A549 (cell line): ENCODE measurements at regions not wholly inside any gene's neighbourhood (a gene's known extent, or its start where the extent isn't known, plus 50 kb on each side); places are given as distances from the start of the nearest gene placed in this dataset.
"Not testable (repeated sequence)": the region's sequence is repeated elsewhere in the genome, so short reads cannot be mapped to it uniquely, and the experiment has no call there.

Experiments
- ATAC-seq, 2 experiments: fragments of 200-7000 bp in 1 of 2; fragments of >200 bp in 1 of 2; cut with Nextera tagmentation in 1 of 2; cut with Tn5 transposase in 1 of 2; 3 replicates each; pipeline versions ENCODE4 v1.8.0 to v1.9.1; 2018 to 2020; ENCODE audit warnings: mild to moderate bottlenecking in 1 of 2, moderate library complexity in 1 of 2
- CTCF ChIA-PET: fragments of 300-600 bp; sonication (Branson Sonifier 250); formaldehyde crosslinking; extraction: SDS; loops from one replicate; lab custom pipeline; 2021; ENCODE audit warnings: antibody characterized with exemption, inconsistent platforms; lab: Yijun Ruan, JAX
- POLR2A ChIA-PET: fragments of 350-600 bp; formaldehyde crosslinking; extraction: SDS; loops from one replicate; lab custom pipeline; 2021; ENCODE audit warnings: antibody characterized with exemption, inconsistent platforms; lab: Yijun Ruan, JAX
- DNase-seq, 2 experiments: peaks; one replicate each; pipeline versions ENCODE4 v3.0.0 to v3.0.0-alpha.2; 2011 to 2016; ENCODE audit warnings: low read depth in 1 of 2, low spot score in 1 of 2
- FAIRE-seq: peaks from 2 replicates; lab custom pipeline; 2011; peaks lifted over from hg19 to GRCh38; lab: Jason Lieb, UNC
- H3K27ac ChIP-seq, 2 experiments: fragments of >200 bp; sonication (Bioruptor Twin); formaldehyde crosslinking; 3 replicates each; pipeline ENCODE4 v1.5.1; 2016 to 2017
- H3K4me1 ChIP-seq: fragments of >200 bp; sonication (Bioruptor Twin); formaldehyde crosslinking; 3 replicates; pipeline ENCODE4 v1.6.1; 2016
- H3K4me2 ChIP-seq: fragments of >200 bp; sonication (Bioruptor Twin); formaldehyde crosslinking; 3 replicates; pipeline ENCODE4 v1.6.1; 2016
- H3K4me3 ChIP-seq: fragments of >200 bp; sonication (Bioruptor Twin); formaldehyde crosslinking; 3 replicates; pipeline ENCODE4 v1.5.1; 2016
- H3K9me3 ChIP-seq: fragments of >200 bp; sonication (Bioruptor Twin); formaldehyde crosslinking; 3 replicates; pipeline ENCODE4 v1.6.1; 2016
- ATOH8 ChIP-seq: fragments of 250-450 bp; sonication (Bioruptor Pico); IDR thresholded peaks from 2 replicates; pipeline ENCODE4 v1.5.0; 2020; ENCODE audit warnings: low read depth, mild to moderate bottlenecking, moderate library complexity
- BHLHE40 ChIP-seq: IDR thresholded peaks from 2 replicates; pipeline ENCODE4 v1.6.1; 2012; ENCODE audit warnings: low read depth, low read length, inconsistent platforms
- CBX8 ChIP-seq: fragments of 200-600 bp; sonication (generic); IDR thresholded peaks from 2 replicates; pipeline ENCODE4 v1.6.1; 2016
- EHF ChIP-seq: fragments of 250-450 bp; sonication (Bioruptor Pico); IDR thresholded peaks from 2 replicates; pipeline ENCODE4 v1.5.0; 2020; ENCODE audit warnings: mild to moderate bottlenecking
- EP300 ChIP-seq, 2 experiments: fragments of >200 bp; sonication (Bioruptor Twin); formaldehyde crosslinking; IDR thresholded peaks; 2 replicates in 1 of 2; 3 replicates in 1 of 2; pipeline ENCODE4 v1.6.1; 2016 to 2017
- FOSB ChIP-seq: fragments of 250-450 bp; sonication (Bioruptor Pico); IDR thresholded peaks from 2 replicates; pipeline ENCODE4 v1.5.0; 2020; ENCODE audit warnings: mild to moderate bottlenecking, moderate library complexity
- HDAC2 ChIP-seq: fragments of 200-600 bp; sonication (generic); IDR thresholded peaks from 2 replicates; pipeline ENCODE4 v1.6.1; 2016
- HES2 ChIP-seq: fragments of >200 bp; sonication (Bioruptor Twin); formaldehyde crosslinking; IDR thresholded peaks from 2 replicates; pipeline ENCODE4 v1.6.1; 2016
- HOXA7 ChIP-seq: fragments of 250-450 bp; sonication (Bioruptor Pico); IDR thresholded peaks from 2 replicates; pipeline ENCODE4 v1.5.0; 2020; ENCODE audit warnings: mild to moderate bottlenecking, moderate library complexity
- JUN ChIP-seq, 2 experiments: fragments of >200 bp; sonication (Bioruptor Twin); formaldehyde crosslinking; IDR thresholded peaks; 2 replicates in 1 of 2; 3 replicates in 1 of 2; pipeline ENCODE4 v1.6.1; 2016 to 2017
- JUNB ChIP-seq: fragments of >200 bp; sonication (Bioruptor Twin); formaldehyde crosslinking; IDR thresholded peaks from 2 replicates; pipeline ENCODE4 v1.6.1; 2016
- MAFK ChIP-seq: fragments of 450-650 bp; IDR thresholded peaks from 2 replicates; pipeline ENCODE4 v1.6.1; 2014; ENCODE audit not compliant: partially characterized antibody
- MAX ChIP-seq: IDR thresholded peaks from 2 replicates; pipeline ENCODE4 v1.6.1; 2012
- MYC ChIP-seq: IDR thresholded peaks from 2 replicates; pipeline ENCODE4 v1.6.1; 2012; ENCODE audit warnings: mild to moderate bottlenecking, inconsistent platforms, low read length, improper control_type of control experiment, borderline replicate concordance
- NFE2L2 ChIP-seq: fragments of 150-350 bp; conservative IDR thresholded peaks from 2 replicates; pipeline ENCODE4 v1.6.1; 2014; ENCODE audit warnings: low read length
- PBX3 ChIP-seq: IDR thresholded peaks from 2 replicates; pipeline ENCODE4 v1.6.1; 2012
- PHF8 ChIP-seq: fragments of 200-600 bp; sonication (generic); IDR thresholded peaks from 2 replicates; pipeline ENCODE4 v1.6.1; 2016; ENCODE audit warnings: low read depth, mild to moderate bottlenecking, antibody characterized with exemption, moderate library complexity, borderline replicate concordance
- POLR2AphosphoS2 ChIP-seq: conservative IDR thresholded peaks from 2 replicates; pipeline ENCODE4 v1.6.1; 2012; ENCODE audit warnings: low read length, improper control_type of control experiment, inconsistent platforms
- RARB ChIP-seq: fragments of 250-450 bp; sonication (Bioruptor Pico); IDR thresholded peaks from 2 replicates; pipeline ENCODE4 v1.8.0; 2021; ENCODE audit warnings: mild to moderate bottlenecking, moderate library complexity
- REST ChIP-seq: fragments of 200-600 bp; sonication (generic); IDR thresholded peaks from 2 replicates; pipeline ENCODE4 v1.6.1; 2016; ENCODE audit warnings: antibody characterized with exemption, mild to moderate bottlenecking, moderate library complexity
- RFX5 ChIP-seq: fragments of 450-650 bp; IDR thresholded peaks from 2 replicates; pipeline ENCODE4 v1.7.1; 2014; ENCODE audit warnings: antibody characterized with exemption, mild to moderate bottlenecking, moderate library complexity
- TFCP2L1 ChIP-seq: fragments of 250-450 bp; sonication (Bioruptor Pico); IDR thresholded peaks from 2 replicates; pipeline ENCODE4 v1.5.0; 2021; ENCODE audit warnings: mild to moderate bottlenecking
- TP53 ChIP-seq: fragments of 250-450 bp; sonication (Bioruptor Pico); IDR thresholded peaks from 2 replicates; pipeline ENCODE4 v1.5.0; 2021; ENCODE audit warnings: mild to moderate bottlenecking, moderate library complexity
- USF2 ChIP-seq: fragments of 450-650 bp; IDR thresholded peaks from 2 replicates; pipeline ENCODE4 v1.6.1; 2014; ENCODE audit warnings: antibody characterized with exemption
- ZFP36 ChIP-seq: fragments of 450-650 bp; IDR thresholded peaks from 2 replicates; pipeline ENCODE4 v1.6.1; 2014; ENCODE audit warnings: borderline replicate concordance; ENCODE audit not compliant: partially characterized antibody
- ZSCAN20 ChIP-seq: fragments of 250-450 bp; sonication (Bioruptor Pico); IDR thresholded peaks from 2 replicates; pipeline ENCODE4 v1.8.0; 2022; ENCODE audit warnings: mild to moderate bottlenecking, moderate library complexity
- WGBS: methylation state at CpG from one replicate; pipeline ENCODE4 v1.1.6; 2017; ENCODE audit errors: missing lambda C conversion rate; 5-methylcytosine and 5-hydroxymethylcytosine counted together

- ChIA-PET POLR2A (interaction anchor here (0.6 kb wide), 1 partner anchor 1451 kb away, joined by 3 read pairs; no protein-coding TSS in a partner anchor), CTCF (no interaction called here)
- no peak for TF ChIP-seq MAX
- TF ChIP-seq TFCP2L1 (CRISPR knock-in tag): no peak
- no peak for TF ChIP-seq EP300 (IDR thresholded peaks at IDR 0.05)
- TF ChIP-seq MAFK: no peak
- TF ChIP-seq REST: no peak
- TF ChIP-seq RARB (CRISPR knock-in tag): no peak
- TF ChIP-seq PBX3: no peak
- no peak for TF ChIP-seq PHF8
- no peak for TF ChIP-seq JUNB
- no peak for TF ChIP-seq USF2
- no peak for TF ChIP-seq MYC
- TF ChIP-seq HDAC2: no peak
- no peak for TF ChIP-seq ATOH8 (CRISPR knock-in tag)
- TF ChIP-seq HES2: no peak
- TF ChIP-seq RFX5: no peak
- TF ChIP-seq BHLHE40: no peak
- no peak for TF ChIP-seq HOXA7
- 90% methylated on average over 3 of the region's 3 CpGs for WGBS
- DNase-seq: peak in 1 of 2 experiments; percentile 23
- H3K4me3 ChIP-seq: no peak overlapping the region
- H3K4me1 ChIP-seq: no peaks in the 10 kb centered on the region
- no peak for ATAC-seq
- no peaks in the 10 kb centered on the region for H3K9me3 ChIP-seq
- H3K4me2 ChIP-seq: no peak overlapping the region
- no peak overlapping the region for H3K27ac ChIP-seq
- no peak for FAIRE-seq
These were observed 195.7 kb downstream of the GPAT3 start for GRCh38 chr4:83731609-83732008.

GRCh38 chr4:83730958-83731357, 195.1 kb downstream of the GPAT3 start:
- H3K4me1 ChIP-seq, H3K27ac ChIP-seq, H3K4me2 ChIP-seq, POLR2A ChIA-PET, FAIRE-seq, DNase-seq, H3K4me3 ChIP-seq, CTCF ChIA-PET, ATAC-seq, H3K9me3 ChIP-seq: not testable (repeated sequence)
- WGBS: 57% methylated on average over 3 of the region's 3 CpGs

GRCh38 chr4:83728191-83728590, 192.3 kb downstream of the GPAT3 start:
- H3K9me3 ChIP-seq: no peaks in the 10 kb centered on the region
- no peaks in the 10 kb centered on the region for H3K4me1 ChIP-seq
- no peak overlapping the region for H3K4me2 ChIP-seq
- no peak for TF ChIP-seq ZFP36
- no peak for TF ChIP-seq ATOH8 (CRISPR knock-in tag)
- TF ChIP-seq FOSB (CRISPR knock-in tag): no peak
- TF ChIP-seq RARB (CRISPR knock-in tag): no peak
- no peak for TF ChIP-seq JUN (IDR thresholded peaks at IDR 0.05)
- no peak for TF ChIP-seq EHF (CRISPR knock-in tag)
- TF ChIP-seq PHF8: no peak
- no peak for TF ChIP-seq POLR2AphosphoS2
- no peak for TF ChIP-seq NFE2L2
- no peak for TF ChIP-seq TP53
- no peak for TF ChIP-seq CBX8
- TF ChIP-seq ZSCAN20 (CRISPR knock-in tag): no peak
- TF ChIP-seq, all 56 proteins: peak for 0
- POLR2A ChIA-PET: no interaction called here
- CTCF ChIA-PET: no interaction called here
- ATAC-seq (no peak), DNase-seq (no peak), FAIRE-seq (no peak)
- Histone ChIP-seq H3K27ac (no peak overlapping the region), H3K4me3 (no peak overlapping the region)
